Erythroblast (primary cell): ENCODE measurements at regions not wholly inside any gene's neighbourhood (a gene's known extent, or its start where the extent isn't known, plus 50 kb on each side); places are given as distances from the start of the nearest gene placed in this dataset.

Experiments used
- DNase-seq, 2 experiments: peaks; one replicate each; lab custom pipeline; 2025; lab: John Stamatoyannopoulos, UW
- GATA1 ChIP-seq: IDR thresholded peaks from 2 replicates; pipeline ENCODE4 v1.6.1; 2011; ENCODE audit warnings: low read depth, mild to moderate bottlenecking, control low read depth, low read length, moderate library complexity
- POLR2A ChIP-seq: IDR thresholded peaks from 2 replicates; pipeline ENCODE4 v1.6.1; 2011; ENCODE audit warnings: mild to moderate bottlenecking, low read length

DNA sequence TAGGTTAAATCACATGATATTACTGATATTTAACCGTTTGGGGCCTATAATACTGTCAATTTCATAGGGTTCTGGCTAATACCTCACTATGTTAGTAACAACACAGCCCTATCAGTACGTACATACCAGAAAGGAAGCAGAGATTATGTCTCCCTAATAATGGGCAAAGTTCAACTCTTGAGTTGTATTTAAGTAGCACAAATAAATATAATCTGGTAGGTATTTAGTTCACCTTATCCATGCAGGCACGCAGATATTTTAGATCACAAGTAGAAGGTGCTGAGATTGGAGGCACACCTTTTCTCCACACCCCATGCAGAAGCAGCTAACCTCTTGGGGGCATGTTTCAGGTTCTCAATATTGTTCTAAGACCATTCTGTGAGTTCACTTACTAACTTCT, 118.9 kb downstream of the IRS1 start:
- DNase-seq = no peak
- TF ChIP-seq POLR2A (no peak), GATA1 (no peak)

DNA sequence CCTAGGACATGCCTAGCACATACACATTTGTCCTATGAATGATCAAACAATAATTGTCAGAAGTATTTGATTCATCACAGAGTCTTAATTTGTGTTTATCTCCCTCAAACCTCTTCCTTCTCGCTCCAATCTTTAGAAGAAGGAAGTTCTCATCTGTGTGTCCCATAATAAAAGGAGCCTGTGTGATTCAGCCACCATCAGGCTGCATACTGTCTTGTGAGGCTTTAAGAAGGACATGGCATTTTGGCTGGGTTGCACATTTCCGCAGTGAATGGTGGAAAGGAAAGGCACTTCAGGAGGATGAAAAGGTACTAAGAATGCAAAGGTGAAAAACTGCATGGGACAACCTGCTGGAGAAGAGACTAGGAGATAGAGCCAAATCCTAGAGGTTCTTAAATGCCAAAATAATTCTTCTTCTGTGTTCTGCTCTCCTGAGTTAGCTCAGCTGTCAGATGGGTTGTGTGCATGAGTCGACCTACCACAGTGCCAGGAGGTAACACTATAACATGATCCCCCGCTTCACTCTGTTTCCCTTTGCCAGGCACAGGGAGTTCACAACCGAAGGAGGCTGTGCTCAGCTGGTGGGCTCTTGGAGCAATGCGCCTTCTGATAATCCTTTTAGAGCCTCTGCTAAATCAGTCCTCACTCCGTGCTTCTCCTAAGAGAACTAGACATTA, 120.1 kb downstream of the IRS1 start:
- no peak for TF ChIP-seq POLR2A
- TF ChIP-seq GATA1 = no peak
- no peak for DNase-seq

DNA sequence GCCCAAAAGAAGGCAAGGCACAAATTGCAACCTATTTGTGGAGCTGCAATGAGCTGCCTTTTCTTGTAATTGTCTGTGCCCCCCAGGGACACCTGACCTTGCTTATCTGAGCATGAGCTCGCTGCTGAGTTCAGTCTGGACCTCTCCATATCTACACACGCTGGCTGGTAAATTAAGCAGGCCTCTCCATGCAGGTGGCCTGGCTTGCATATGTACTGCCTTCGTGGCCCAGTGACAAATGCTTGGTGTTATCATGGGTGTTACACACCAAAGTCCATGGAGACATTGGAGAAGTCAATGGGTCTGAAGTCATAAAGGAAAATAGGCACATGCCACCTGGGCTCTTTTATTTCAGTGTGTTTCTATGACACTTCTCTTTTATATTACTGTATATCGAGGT, 121.2 kb downstream of the IRS1 start:
- no peak for TF ChIP-seq GATA1
- no peak for TF ChIP-seq POLR2A
- DNase-seq = no peak

DNA sequence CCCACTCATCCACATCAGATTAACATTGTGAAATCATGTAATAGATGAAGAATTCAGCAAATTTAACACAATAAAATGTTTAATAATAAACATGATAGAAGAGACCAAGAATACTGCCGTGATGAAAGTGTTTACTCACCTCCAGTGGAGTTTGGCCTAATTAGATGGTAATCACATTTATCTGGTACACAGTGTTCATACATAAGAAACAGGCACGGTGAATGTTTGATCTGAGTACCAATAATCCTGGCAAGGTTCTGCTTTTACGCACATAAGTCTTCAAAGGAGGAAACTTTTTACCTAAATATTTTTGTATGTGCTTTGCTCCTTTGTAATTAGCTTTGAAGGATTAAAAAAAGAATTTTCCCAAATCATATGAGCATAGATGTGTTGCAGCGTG, 122.5 kb downstream of the IRS1 start:
- TF ChIP-seq GATA1 (no peak), POLR2A (no peak)
- no peak for DNase-seq

DNA sequence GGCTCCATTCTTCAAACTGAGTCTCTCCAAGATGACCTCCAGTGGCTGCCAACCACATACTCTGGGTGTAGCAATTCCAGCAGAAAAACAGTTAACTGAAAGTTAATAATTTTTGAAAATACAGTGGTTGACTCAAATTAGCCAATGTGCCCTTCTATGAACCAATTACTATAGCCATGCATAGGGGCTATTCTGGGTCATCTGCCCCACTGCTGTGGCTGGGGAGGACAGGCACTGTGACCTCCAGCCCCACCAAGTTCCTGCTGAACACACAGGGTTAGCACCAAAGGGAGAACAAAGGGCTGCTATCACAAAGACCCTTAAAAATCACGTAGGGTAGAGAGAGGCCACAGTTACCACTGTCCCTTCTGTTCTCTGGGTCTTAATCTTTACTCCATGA, 123.0 kb downstream of the IRS1 start:
- TF ChIP-seq GATA1 (no peak), POLR2A (no peak)

DNA sequence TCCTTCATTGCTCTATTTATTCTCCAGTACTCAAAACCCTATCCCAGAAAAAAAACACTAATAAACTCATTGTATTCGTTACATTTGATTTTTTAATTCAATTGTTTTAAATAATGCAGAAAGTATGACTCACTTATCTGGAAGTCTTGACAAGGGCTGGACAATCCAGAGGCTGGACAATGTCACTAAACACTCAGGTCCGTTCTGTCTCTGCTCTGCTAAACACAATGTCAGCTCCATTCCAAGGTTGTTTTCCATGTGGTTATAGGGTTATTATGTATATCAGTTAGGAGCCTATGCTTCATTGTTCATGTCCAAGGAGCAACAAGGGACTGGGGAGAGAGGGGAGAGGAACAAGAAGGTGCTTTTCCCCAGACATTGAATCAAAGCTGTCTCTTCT, 125.5 kb downstream of the IRS1 start:
- no peak for DNase-seq
- TF ChIP-seq POLR2A (no peak), GATA1 (no peak)

More for the DNA sequence above, 123.0 kb downstream of the IRS1 start:
- DNase-seq = no peak

DNA sequence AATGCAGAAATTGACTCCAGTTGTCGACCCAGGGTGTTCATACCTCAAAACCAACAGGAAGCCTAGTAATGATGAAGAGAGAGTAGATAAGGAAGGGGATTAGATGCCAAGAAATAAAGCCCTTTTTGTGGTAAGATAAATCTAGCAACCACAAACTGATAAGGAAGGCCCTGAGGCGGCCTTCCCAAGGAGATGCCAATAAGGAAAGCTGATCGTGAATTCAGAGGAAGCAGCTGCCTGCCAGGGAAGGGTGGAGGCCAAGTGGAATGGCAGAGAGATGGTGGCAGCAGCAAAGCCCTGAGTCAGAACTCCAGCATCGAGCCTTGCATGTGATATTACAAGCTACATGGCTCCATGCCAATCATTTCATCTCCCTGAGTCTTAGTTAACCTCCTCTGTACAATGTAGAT, 126.3 kb downstream of the IRS1 start:
- no peak for DNase-seq
- TF ChIP-seq GATA1 (no peak), POLR2A (no peak)

DNA sequence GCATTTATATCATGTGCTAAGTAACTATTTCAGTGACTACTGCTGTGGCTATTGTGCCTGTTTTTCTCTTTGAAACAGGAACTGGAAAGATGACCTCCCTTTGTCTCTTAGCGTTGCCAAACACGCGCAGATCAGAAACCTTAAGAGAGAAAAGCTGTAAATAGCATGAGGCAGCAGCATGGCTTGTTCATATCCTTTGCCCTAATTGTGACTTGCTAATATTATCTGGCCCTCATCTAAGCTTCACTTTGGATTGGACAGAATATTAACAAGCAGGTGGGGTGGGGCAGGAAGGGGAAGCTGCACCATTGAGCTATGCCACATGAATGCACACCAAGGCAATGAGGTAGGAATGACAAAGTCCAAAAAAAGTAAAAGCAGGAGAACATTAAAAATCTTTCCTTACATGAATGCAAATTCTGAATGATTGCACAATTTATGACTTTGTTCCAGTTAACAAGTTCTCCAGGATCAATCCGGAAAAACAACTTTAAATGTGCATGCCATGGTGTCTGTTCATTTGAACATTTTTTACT, 128.4 kb downstream of the IRS1 start:
- no peak for TF ChIP-seq POLR2A
- no peak for TF ChIP-seq GATA1
- DNase-seq = no peak

DNA sequence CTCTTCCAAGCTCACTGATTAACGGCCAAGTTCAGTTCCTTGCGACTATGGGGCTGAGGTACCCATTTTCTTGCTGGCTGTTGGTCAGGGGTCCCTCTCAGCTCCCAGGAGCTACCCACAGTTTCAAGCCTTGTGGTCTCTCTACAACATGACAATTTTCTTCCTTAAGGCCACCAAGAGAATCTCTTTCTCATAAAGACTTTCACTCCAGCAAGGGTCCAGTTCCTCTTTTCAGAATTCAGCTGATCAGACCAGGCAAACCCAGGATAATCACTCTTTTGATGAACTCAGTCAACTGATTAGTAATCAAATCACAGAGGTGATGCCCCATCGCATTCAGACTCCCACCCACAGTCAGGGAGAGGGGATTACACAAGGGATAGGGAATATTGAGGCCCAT, 129.7 kb downstream of the IRS1 start:
- DNase-seq = no peak
- no peak for TF ChIP-seq POLR2A
- TF ChIP-seq GATA1 = no peak

DNA sequence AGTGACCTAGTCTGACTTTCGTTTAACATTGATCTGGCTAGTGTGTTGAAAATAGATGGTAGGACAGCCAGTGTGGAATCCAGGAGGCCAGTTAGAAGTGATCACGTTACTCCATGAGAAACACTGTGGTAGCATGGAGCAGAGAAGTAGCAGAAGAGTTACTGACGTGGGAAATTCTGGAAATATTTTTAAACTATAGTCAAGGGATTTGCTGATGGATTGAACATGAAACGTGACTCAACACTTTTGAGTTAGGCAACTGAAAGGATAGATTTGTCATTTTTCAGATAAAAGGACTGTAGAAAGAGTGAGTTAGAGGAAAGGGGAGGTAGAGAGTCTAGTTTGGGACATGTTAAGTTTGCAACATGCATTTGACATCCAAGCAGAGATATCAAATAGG, 130.4 kb downstream of the IRS1 start:
- no peak for DNase-seq
- TF ChIP-seq POLR2A (no peak), GATA1 (no peak)

DNA sequence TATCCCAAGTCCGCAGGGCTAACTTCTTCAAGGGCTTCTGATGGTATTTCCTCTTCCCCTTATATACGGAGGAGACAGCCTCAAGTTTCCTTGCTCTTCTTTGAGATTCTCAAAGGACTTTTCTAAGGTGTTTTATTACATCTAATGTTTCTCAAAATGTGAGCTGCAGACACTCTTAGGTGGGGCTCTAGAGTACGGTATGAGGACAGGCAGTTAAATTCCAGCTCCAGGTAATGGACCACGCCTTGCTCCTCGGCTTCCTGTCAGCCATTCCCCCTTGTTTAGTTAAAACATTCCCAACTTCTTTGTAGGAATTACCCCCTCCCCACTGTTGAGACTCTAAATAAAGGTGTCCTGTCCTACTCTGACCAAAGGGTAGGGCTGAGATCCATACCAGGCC, 131.9 kb downstream of the IRS1 start:
- no peak for TF ChIP-seq GATA1
- TF ChIP-seq POLR2A = no peak
- no peak for DNase-seq

DNA sequence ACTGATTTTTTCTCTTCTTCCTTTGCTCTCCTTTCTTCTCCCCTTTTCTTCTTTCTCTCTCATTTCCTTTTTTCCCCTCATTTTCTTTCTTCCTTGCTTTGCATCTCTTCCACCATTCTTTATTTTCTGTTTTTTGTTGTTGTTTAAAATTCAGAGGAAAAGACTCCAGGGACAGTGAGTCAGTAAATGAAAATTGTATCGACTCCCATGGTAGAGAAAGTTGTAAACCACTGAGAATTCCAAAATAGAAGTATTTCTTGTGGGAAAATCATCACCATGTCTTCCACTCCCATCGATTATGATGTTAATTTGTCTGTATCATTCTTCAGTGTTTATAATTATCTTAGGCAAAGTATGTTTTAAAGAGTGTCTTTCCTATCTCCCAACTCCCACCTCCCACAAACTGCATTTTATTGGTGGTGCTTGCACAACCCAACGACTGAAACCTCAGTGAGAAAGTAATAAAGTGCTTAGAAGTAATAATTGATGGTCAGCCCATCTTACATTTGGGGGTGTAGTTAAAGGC, 134.3 kb downstream of the IRS1 start:
- no peak for TF ChIP-seq POLR2A
- TF ChIP-seq GATA1 = no peak
- no peak for DNase-seq

DNA sequence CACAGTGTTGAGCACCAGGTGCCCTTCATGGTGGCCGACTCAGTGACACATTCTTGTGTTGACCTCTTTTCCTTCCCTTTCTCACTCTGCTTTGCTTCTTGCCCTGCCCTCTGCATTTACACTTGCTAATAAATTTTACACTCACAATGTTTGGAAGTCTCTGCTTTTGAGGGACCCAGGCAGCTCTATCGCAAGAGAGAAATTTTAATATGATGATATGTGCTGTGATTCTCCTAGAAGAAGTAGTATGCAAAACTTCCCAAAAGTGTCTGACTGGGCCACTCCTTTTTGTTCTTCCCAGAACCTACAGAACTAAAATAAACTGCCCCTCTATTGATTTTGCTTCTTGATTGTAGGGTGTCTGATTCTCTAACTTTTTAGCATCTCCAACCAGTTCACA, 135.0 kb downstream of the IRS1 start:
- DNase-seq = no peak
- no peak for TF ChIP-seq GATA1
- TF ChIP-seq POLR2A = no peak

DNA sequence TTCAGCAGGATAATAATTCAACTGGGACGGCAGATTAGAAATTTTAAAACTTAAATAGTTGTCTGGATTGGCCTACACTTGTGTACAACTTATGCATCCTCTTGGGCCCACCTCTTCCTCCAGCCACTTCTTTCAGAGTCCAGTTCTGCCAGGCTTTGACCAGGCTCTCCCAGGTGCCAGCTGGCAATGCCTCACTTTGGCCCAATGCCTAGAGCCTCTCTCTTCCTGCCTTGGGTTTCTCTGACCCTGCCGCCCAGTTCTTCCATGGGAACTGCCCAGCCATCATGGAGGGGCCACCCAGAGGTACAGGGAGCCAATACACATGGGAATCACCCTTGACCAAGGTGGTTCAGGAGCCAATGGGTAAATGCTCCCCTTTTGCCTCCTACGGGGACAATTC, 135.5 kb downstream of the IRS1 start:
- DNase-seq = no peak
- TF ChIP-seq POLR2A (no peak), GATA1 (no peak)

DNA sequence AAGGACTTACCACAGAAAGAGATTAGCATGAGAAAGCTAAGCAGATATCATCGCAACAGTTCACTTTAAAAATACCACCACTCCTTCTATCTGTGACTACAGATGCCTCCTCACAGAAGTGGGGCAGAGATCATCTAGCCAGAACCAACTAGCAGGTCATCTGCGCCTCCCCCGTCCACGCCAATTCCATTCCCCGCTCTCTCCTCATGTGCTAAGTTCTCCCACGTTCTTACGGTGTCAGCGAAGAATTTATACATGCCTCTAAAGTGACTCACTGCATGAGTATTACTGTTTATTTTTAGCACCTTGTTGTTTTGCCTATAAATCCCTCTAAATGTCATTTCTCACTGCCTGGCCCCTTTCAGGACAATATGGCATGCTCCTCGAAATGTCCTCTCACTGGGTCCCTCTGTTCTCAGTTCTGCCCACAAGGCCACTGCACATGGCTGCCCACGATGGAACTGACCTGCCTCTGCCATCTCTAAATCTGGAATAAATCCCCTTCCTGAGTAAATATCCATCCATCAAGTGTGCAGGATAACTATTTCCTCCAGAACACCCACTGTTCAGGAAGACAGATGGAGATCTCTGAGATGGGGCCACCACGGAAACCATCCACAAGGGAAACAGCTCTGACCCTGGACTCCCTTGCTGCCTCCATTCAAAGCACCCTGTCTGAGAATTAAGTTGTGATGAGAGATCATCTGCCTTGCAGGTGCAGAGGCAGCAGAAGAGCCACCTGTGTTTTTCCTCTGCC, 137.7 kb downstream of the IRS1 start:
- no peak for DNase-seq
- TF ChIP-seq GATA1 (no peak), POLR2A (no peak)
